ENCODE measurements at regions not wholly inside any gene's neighbourhood (a gene's known extent, or its start where the extent isn't known, plus 50 kb on each side); places are given as distances from the start of the nearest gene placed in this dataset.

- no peak for DNase-seq (ENCODE audit: low read depth)
These were observed 175.6 kb upstream of the HS6ST1 start for GRCh38 chr2:128494307-128494639.

GRCh38 chr2:128494640-128495321 is 176.1 kb upstream of the HS6ST1 start:
- no peak for DNase-seq (ENCODE audit: low read depth)

- no peak for DNase-seq (ENCODE audit: low read depth)
These were observed 177.4 kb upstream of the HS6ST1 start for GRCh38 chr2:128495996-128496547.

GRCh38 chr2:128496700-128497099 is 178.0 kb upstream of the HS6ST1 start:
- no peak for DNase-seq (ENCODE audit: low read depth)

- no peak for DNase-seq (ENCODE audit: low read depth)
These were observed 178.8 kb upstream of the HS6ST1 start for GRCh38 chr2:128497461-128497860.

- no peak for DNase-seq (ENCODE audit: low read depth)
These were observed 179.4 kb upstream of the HS6ST1 start for GRCh38 chr2:128498086-128498485.

GRCh38 chr2:128498589-128498988 is 179.9 kb upstream of the HS6ST1 start:
- DNase-seq (ENCODE audit: low read depth) = no peak

- no peak for DNase-seq (ENCODE audit: low read depth)
These were observed 180.9 kb upstream of the HS6ST1 start for GRCh38 chr2:128499367-128500137.

- DNase-seq (ENCODE audit: low read depth) = no peak
These were observed 181.6 kb upstream of the HS6ST1 start for GRCh38 chr2:128500138-128500800.

GRCh38 chr2:128501006-128501690 is 182.5 kb upstream of the HS6ST1 start:
- no peak for DNase-seq (ENCODE audit: low read depth)

GRCh38 chr2:128501700-128502099 is 183.0 kb upstream of the HS6ST1 start:
- DNase-seq (ENCODE audit: low read depth) = no peak

- no peak for DNase-seq (ENCODE audit: low read depth)
These were observed 183.5 kb upstream of the HS6ST1 start for GRCh38 chr2:128502200-128502599.

GRCh38 chr2:128502638-128503246 is 184.1 kb upstream of the HS6ST1 start:
- no peak for DNase-seq (ENCODE audit: low read depth)

- DNase-seq (ENCODE audit: low read depth) = no peak
These were observed 185.0 kb upstream of the HS6ST1 start for GRCh38 chr2:128503399-128504245.

- DNase-seq (ENCODE audit: low read depth) = no peak
These were observed 185.8 kb upstream of the HS6ST1 start for GRCh38 chr2:128504246-128505149.

GRCh38 chr2:128505150-128505490 is 186.5 kb upstream of the HS6ST1 start:
- DNase-seq (ENCODE audit: low read depth) = no peak

GRCh38 chr2:128505575-128506526 is 187.2 kb upstream of the HS6ST1 start:
- DNase-seq (ENCODE audit: low read depth) = no peak

- no peak for DNase-seq (ENCODE audit: low read depth)
These were observed 187.9 kb upstream of the HS6ST1 start for GRCh38 chr2:128506534-128506933.

Measured in non-pigmented ciliary epithelial cell (primary cell).